Activated CD4-positive, alpha-beta T cell treated with anti-CD3 and anti-CD28 coated beads, Interleukin-2, amount 10 ng/mL, durations not matched to agents 7 days and 5 days (primary cell): ENCODE measurements at regions not wholly inside any gene's neighbourhood (a gene's known extent, or its start where the extent isn't known, plus 50 kb on each side); places are given as distances from the start of the nearest gene placed in this dataset.
"Not testable (repeated sequence)": the region's sequence is repeated elsewhere in the genome, so short reads cannot be mapped to it uniquely, and the experiment has no call there.

Experiments used
- CTCF ChIA-PET: fragments of 350-600 bp; sonication (Branson Sonifier 250); formaldehyde crosslinking; loops from one replicate; lab custom pipeline; 2021; ENCODE audit warnings: antibody characterized with exemption; lab: Charles Lee
- POLR2A ChIA-PET: fragments of 350-600 bp; sonication (Branson Sonifier 250); formaldehyde crosslinking; loops from one replicate; lab custom pipeline; 2021; ENCODE audit warnings: antibody characterized with exemption; lab: Charles Lee
- DNase-seq: peaks from one replicate; pipeline ENCODE4 v3.0.0-alpha.2; 2020
- H3K27ac Mint-ChIP-seq: one replicate; pipeline ENCODE4 v1.8.0; 2021; ENCODE audit warnings: mild to moderate bottlenecking, moderate library complexity, mixed read lengths
- H3K27me3 Mint-ChIP-seq: one replicate; pipeline ENCODE4 v1.8.0; 2021; ENCODE audit warnings: mixed read lengths
- H3K36me3 Mint-ChIP-seq: one replicate; pipeline ENCODE4 v1.8.0; 2021; ENCODE audit warnings: low read depth, mixed read lengths
- H3K4me1 Mint-ChIP-seq: one replicate; pipeline ENCODE4 v1.8.0; 2021; ENCODE audit warnings: mixed read lengths
- H3K4me3 Mint-ChIP-seq: one replicate; pipeline ENCODE4 v1.8.0; 2021; ENCODE audit warnings: mild to moderate bottlenecking, moderate library complexity, mixed read lengths
- H3K9me3 Mint-ChIP-seq: one replicate; pipeline ENCODE4 v1.8.0; 2021; ENCODE audit warnings: mixed read lengths

GRCh38 chr12:127046467-127046866 lies 1220.5 kb upstream of the TMEM132C start:
- no peak for DNase-seq
- Mint-ChIP-seq H3K4me3 (no peak overlapping the region), H3K9me3 (peaks cover 2% of the 10 kb centered on the region), H3K36me3 (no peaks in the 10 kb centered on the region), H3K4me1 (no peaks in the 10 kb centered on the region), H3K27ac (no peak overlapping the region), H3K27me3 (no peaks in the 10 kb centered on the region)
- ChIA-PET POLR2A (no interaction called here), CTCF (no interaction called here)

- H3K4me3 Mint-ChIP-seq = no peak overlapping the region
- POLR2A ChIA-PET = no interaction called here
- H3K9me3 Mint-ChIP-seq = peaks cover 2% of the 10 kb centered on the region
- H3K27me3 Mint-ChIP-seq = no peaks in the 10 kb centered on the region
- H3K27ac Mint-ChIP-seq = no peak overlapping the region
- DNase-seq = no peak
- H3K4me1 Mint-ChIP-seq = no peaks in the 10 kb centered on the region
- CTCF ChIA-PET = no interaction called here
- no peaks in the 10 kb centered on the region for H3K36me3 Mint-ChIP-seq
Observed at GRCh38 chr12:127048057-127048456, 1218.9 kb upstream of the TMEM132C start.

GRCh38 chr12:127048525-127048924 lies 1218.4 kb upstream of the TMEM132C start:
- H3K4me1 Mint-ChIP-seq, H3K4me3 Mint-ChIP-seq, POLR2A ChIA-PET, CTCF ChIA-PET, H3K27me3 Mint-ChIP-seq, H3K9me3 Mint-ChIP-seq, H3K36me3 Mint-ChIP-seq, H3K27ac Mint-ChIP-seq, DNase-seq: not testable (repeated sequence)

GRCh38 chr12:127051139-127051538 lies 1215.8 kb upstream of the TMEM132C start:
- H3K4me3 Mint-ChIP-seq = no peak overlapping the region

GRCh38 chr12:127052511-127053232 lies 1214.3 kb upstream of the TMEM132C start:
- no peaks in the 10 kb centered on the region for H3K4me1 Mint-ChIP-seq
- no peaks in the 10 kb centered on the region for H3K36me3 Mint-ChIP-seq
- H3K9me3 Mint-ChIP-seq = peaks cover 2% of the 10 kb centered on the region
- ChIA-PET POLR2A (interaction anchor here (0.7 kb wide), 1 partner anchor 1446 kb away, joined by 3 read pairs; no protein-coding TSS in a partner anchor), CTCF (no interaction called here)
- H3K4me3 Mint-ChIP-seq = no peak overlapping the region
- H3K27ac Mint-ChIP-seq = no peak overlapping the region
- H3K27me3 Mint-ChIP-seq = no peaks in the 10 kb centered on the region
- DNase-seq = no peak

More at GRCh38 chr12:127051139-127051538, 1215.8 kb upstream of the TMEM132C start:
- no peaks in the 10 kb centered on the region for H3K36me3 Mint-ChIP-seq
- ChIA-PET CTCF (no interaction called here), POLR2A (no interaction called here)
- no peak for DNase-seq
- no peaks in the 10 kb centered on the region for H3K27me3 Mint-ChIP-seq
- H3K27ac Mint-ChIP-seq = no peak overlapping the region
- H3K4me1 Mint-ChIP-seq = no peaks in the 10 kb centered on the region
- H3K9me3 Mint-ChIP-seq = peaks cover 2% of the 10 kb centered on the region

- Mint-ChIP-seq H3K27me3 (no peaks in the 10 kb centered on the region), H3K27ac (no peak overlapping the region), H3K4me3 (no peak overlapping the region), H3K4me1 (no peaks in the 10 kb centered on the region), H3K36me3 (no peaks in the 10 kb centered on the region), H3K9me3 (no peaks in the 10 kb centered on the region)
- no peak for DNase-seq
- ChIA-PET POLR2A (no interaction called here), CTCF (no interaction called here)
Observed at GRCh38 chr12:127054531-127054930, 1212.4 kb upstream of the TMEM132C start.

GRCh38 chr12:127060310-127060847 lies 1206.6 kb upstream of the TMEM132C start:
- DNase-seq = no peak
- POLR2A ChIA-PET = no interaction called here
- Mint-ChIP-seq H3K36me3 (no peaks in the 10 kb centered on the region), H3K27ac (no peak overlapping the region), H3K9me3 (no peaks in the 10 kb centered on the region), H3K4me1 (no peaks in the 10 kb centered on the region), H3K27me3 (no peaks in the 10 kb centered on the region), H3K4me3 (no peak overlapping the region)
- CTCF ChIA-PET = no interaction called here

- H3K27ac Mint-ChIP-seq = no peak overlapping the region
- H3K36me3 Mint-ChIP-seq = no peaks in the 10 kb centered on the region
- DNase-seq = no peak
- ChIA-PET CTCF (no interaction called here), POLR2A (no interaction called here)
- no peaks in the 10 kb centered on the region for H3K9me3 Mint-ChIP-seq
- H3K27me3 Mint-ChIP-seq = no peaks in the 10 kb centered on the region
- no peak overlapping the region for H3K4me3 Mint-ChIP-seq
- H3K4me1 Mint-ChIP-seq = no peaks in the 10 kb centered on the region
Observed at GRCh38 chr12:127060933-127061332, 1206.0 kb upstream of the TMEM132C start.

GRCh38 chr12:127063339-127064072 lies 1203.5 kb upstream of the TMEM132C start:
- no peak overlapping the region for H3K4me3 Mint-ChIP-seq
- H3K36me3 Mint-ChIP-seq = no peaks in the 10 kb centered on the region
- H3K4me1 Mint-ChIP-seq = no peaks in the 10 kb centered on the region
- H3K9me3 Mint-ChIP-seq = no peaks in the 10 kb centered on the region
- ChIA-PET POLR2A (no interaction called here), CTCF (interaction anchor here (0.6 kb wide), 1 partner anchor 228 kb away, joined by 4 read pairs; no protein-coding TSS in a partner anchor)
- no peak for DNase-seq
- H3K27me3 Mint-ChIP-seq = no peaks in the 10 kb centered on the region
- H3K27ac Mint-ChIP-seq = no peak overlapping the region

- no peaks in the 10 kb centered on the region for H3K36me3 Mint-ChIP-seq
- no peak overlapping the region for H3K27ac Mint-ChIP-seq
- H3K4me1 Mint-ChIP-seq = no peaks in the 10 kb centered on the region
- no peaks in the 10 kb centered on the region for H3K27me3 Mint-ChIP-seq
- DNase-seq = no peak
- no peaks in the 10 kb centered on the region for H3K9me3 Mint-ChIP-seq
- POLR2A ChIA-PET = no interaction called here
- CTCF ChIA-PET = no interaction called here
- H3K4me3 Mint-ChIP-seq = no peak overlapping the region
Observed at GRCh38 chr12:127064207-127064606, 1202.8 kb upstream of the TMEM132C start.

GRCh38 chr12:127065595-127065994 lies 1201.4 kb upstream of the TMEM132C start:
- ChIA-PET CTCF (interaction anchor here (0.9 to 1.0 kb wide), 2 partner anchors 13 to 90 kb away, joined by 3 read pairs; no protein-coding TSS in a partner anchor), POLR2A (no interaction called here)
- no peaks in the 10 kb centered on the region for H3K4me1 Mint-ChIP-seq
- no peak overlapping the region for H3K27ac Mint-ChIP-seq
- H3K9me3 Mint-ChIP-seq = no peaks in the 10 kb centered on the region
- no peaks in the 10 kb centered on the region for H3K36me3 Mint-ChIP-seq
- DNase-seq = no peak
- no peaks in the 10 kb centered on the region for H3K27me3 Mint-ChIP-seq
- H3K4me3 Mint-ChIP-seq = no peak overlapping the region

- ChIA-PET POLR2A (no interaction called here), CTCF (no interaction called here)
- Mint-ChIP-seq H3K36me3 (no peaks in the 10 kb centered on the region), H3K9me3 (no peaks in the 10 kb centered on the region), H3K27me3 (peaks cover 6% of the 10 kb centered on the region), H3K4me1 (no peaks in the 10 kb centered on the region), H3K4me3 (no peak overlapping the region), H3K27ac (no peak overlapping the region)
- DNase-seq = no peak
Observed at GRCh38 chr12:127070515-127071157, 1196.3 kb upstream of the TMEM132C start.

- no peak overlapping the region for H3K4me3 Mint-ChIP-seq
- H3K36me3 Mint-ChIP-seq = no peaks in the 10 kb centered on the region
- no peaks in the 10 kb centered on the region for H3K4me1 Mint-ChIP-seq
- ChIA-PET CTCF (no interaction called here), POLR2A (no interaction called here)
- DNase-seq = no peak
- H3K27me3 Mint-ChIP-seq = peaks cover 15% of the 10 kb centered on the region
- H3K9me3 Mint-ChIP-seq = no peaks in the 10 kb centered on the region
- H3K27ac Mint-ChIP-seq = no peak overlapping the region
Observed at GRCh38 chr12:127074161-127074560, 1192.8 kb upstream of the TMEM132C start.
